ENCODE measurements at regions not wholly inside any gene's neighbourhood (a gene's known extent, or its start where the extent isn't known, plus 50 kb on each side); places are given as distances from the start of the nearest gene placed in this dataset.
A peak's percentile ranks its signal among the peaks of the same experiment; 100 is the strongest.

- peaks cover 22% of the 10 kb centered on the region for H3K9me1 ChIP-seq (ENCODE audit: insufficient read depth, low read length)
- no peak overlapping the region for H2AK9ac ChIP-seq (replicated peaks; ENCODE audit: low read depth, low read length, poor library complexity)
- H4K20me1 ChIP-seq (ENCODE audit: insufficient read depth, low read length), result peaks cover 4% of the 10 kb centered on the region; the same call in 1 of the 2 replicates
- no peak overlapping the region for H3K27ac ChIP-seq (ENCODE audit: insufficient read depth, low read length)
- no peak overlapping the region for H3K4me3 ChIP-seq (ENCODE audit: insufficient read depth, low read depth, low read length)
- DNase-seq, result no peak
- peaks cover 3 to 33% of the 10 kb centered on the region in 2 experiments; a peak in 3 of 4 replicates for H3K79me1 ChIP-seq (ENCODE audit: low read depth in 1 of 2, low read length in 2 of 2)
- H2BK20ac ChIP-seq (ENCODE audit: low read depth, low read length), result peak overlapping the region; percentile 93
- in situ Hi-C loops (cut with MboI; ENCODE audit: low sequenced_read_pairs) (no loop called here), dilution Hi-C loops (cut with HindIII; ENCODE audit: low sequenced_read_pairs, unreplicated experiment) (no loop called here), intact Hi-C loops (cut with micrococcal nuclease) (no loop called here)
- peak overlapping the region; percentile 74 for H4K91ac ChIP-seq (ENCODE audit: insufficient read depth, low read depth, low read length)
- peak overlapping the region; percentile 72 to 74 for H4K8ac ChIP-seq (ENCODE audit: low read depth in 2 of 2, low read length in 2 of 2)
- peak overlapping the region; percentile 98; the same call in 2 of the 3 replicates for H2BK15ac ChIP-seq (ENCODE audit: low read depth, low read length)
- no peaks in the 10 kb centered on the region for H3K9me3 ChIP-seq (ENCODE audit: control insufficient read depth, insufficient read depth, low read length)
- peak overlapping the region; percentile 80 for H3K14ac ChIP-seq (replicated peaks; ENCODE audit: low read depth, low read length)
- H2BK120ac ChIP-seq (ENCODE audit: low read depth, low read length), result peak overlapping the region; percentile 99
- TF ChIP-seq CHD1 (IDR thresholded peaks at IDR 0.05; ENCODE audit: low read depth, low read length) (no peak), BHLHE40 (IDR thresholded peaks at IDR 0.05; ENCODE audit: low read depth, low read length) (no peak), CTCF (conservative IDR thresholded peaks at IDR 0.05; ENCODE audit: low read depth, low read length) (no peak), NFE2L2 (IDR thresholded peaks at IDR 0.05; ENCODE audit: low read depth, low read length) (no peak), MAZ (IDR thresholded peaks at IDR 0.05; ENCODE audit: borderline replicate concordance, low read depth, low read length) (no peak), RFX5 (IDR thresholded peaks at IDR 0.05; ENCODE audit: low read depth, low read length) (no peak), MXI1 (IDR thresholded peaks at IDR 0.05; ENCODE audit: borderline replicate concordance, low read depth, low read length) (no peak), RCOR1 (IDR thresholded peaks at IDR 0.05; ENCODE audit: insufficient replicate concordance, low read length) (no peak), ELK1 (IDR thresholded peaks at IDR 0.05; ENCODE audit: borderline replicate concordance, low read depth, low read length) (no peak), FOS (IDR thresholded peaks at IDR 0.05; ENCODE audit: low read depth, low read length) (no peak), USF2 (IDR thresholded peaks at IDR 0.05; ENCODE audit: low read depth, low read length) (no peak), MAFK (IDR thresholded peaks at IDR 0.05; ENCODE audit: low read depth, low read length) (no peak), CEBPB (IDR thresholded peaks at IDR 0.05; ENCODE audit: low read depth, low read length) (no peak), RAD21 (IDR thresholded peaks at IDR 0.05; ENCODE audit: low read length) (no peak), SMC3 (IDR thresholded peaks at IDR 0.05; ENCODE audit: low read depth, low read length) (no peak), POLR2A (IDR thresholded peaks at IDR 0.05; ENCODE audit: low read depth, low read length) (no peak)
- peak overlapping the region; percentile 97 for H2AK5ac ChIP-seq (ENCODE audit: low read depth, low read length)
- peak overlapping the region; percentile 23; the same call in 1 of the 2 replicates for H4K5ac ChIP-seq (ENCODE audit: low read depth, low read length)
- no peak overlapping the region; the same call in 1 of the 2 replicates for H3K4me2 ChIP-seq (ENCODE audit: low read depth, low read length)
- no peak for ATAC-seq (ENCODE audit: low read depth)
- ChIA-PET CTCF (interaction anchor here (0.6 kb wide), 1 partner anchor 73 kb away, joined by 5 read pairs; the partner anchor contains the start of gene FOXD1), POLR2A (ENCODE audit: unreplicated experiment) (no interaction called here)
- H3K9ac ChIP-seq (ENCODE audit: low read depth, low read length), result no peak overlapping the region; the same call in 1 of the 2 replicates
- H3K56ac ChIP-seq (ENCODE audit: extremely low read depth, insufficient read depth, low read length), result peak overlapping the region; percentile 63; the same call in 1 of the 2 replicates
- peaks cover 27% of the 10 kb centered on the region for H3K4me1 ChIP-seq (ENCODE audit: control insufficient read depth, insufficient read depth, low read length)
- H3K18ac ChIP-seq (ENCODE audit: low read depth, low read length), result peak overlapping the region; percentile 65; the same call in 1 of the 2 replicates
- peak overlapping the region; percentile 76 for H3K23ac ChIP-seq (ENCODE audit: low read depth, low read length)
- no peak overlapping the region for H2AFZ ChIP-seq (replicated peaks; ENCODE audit: low read length, poor library complexity)
- H2BK5ac ChIP-seq (ENCODE audit: low read depth, low read length, poor library complexity, severe bottlenecking), result peak overlapping the region; percentile 95
- BruUV-seq (replicated peaks), result no TSS peak
- no peaks in the 10 kb centered on the region for H3K36me3 ChIP-seq (ENCODE audit: control insufficient read depth, insufficient read depth, low read length)
- WGBS, 2 experiments (ENCODE audit: extremely low coverage in 2 of 2, insufficient read length in 1 of 2), result no CpG with 5 or more reads among the region's 2 CpGs
- peak overlapping the region; percentile 87; the same call in 1 of the 2 replicates for H3K4ac ChIP-seq (ENCODE audit: low read depth, low read length)
- no peaks in the 10 kb centered on the region for H3K27me3 ChIP-seq (ENCODE audit: control insufficient read depth, insufficient read depth, low read length)
These were observed 73.4 kb downstream of the FOXD1 start for GRCh38 chr5:73375191-73375545.

Data from IMR-90 (cell line).